Endothelial cell of umbilical vein (primary cell): ENCODE measurements at regions not wholly inside any gene's neighbourhood (a gene's known extent, or its start where the extent isn't known, plus 50 kb on each side); places are given as distances from the start of the nearest gene placed in this dataset.

ENCODE experiments used
- BruUV-seq: library from RNA; stranded (reverse); fragments of 400-500 nt; replicated peaks from 2 replicates; lab custom pipeline; 2021; lab: Mats Ljungman, UMichigan
- CTCF ChIA-PET: fragments of 300-600, 350-600 bp; sonication (Branson Sonifier 250); formaldehyde crosslinking; loops from one replicate; lab custom pipeline; 2021; ENCODE audit warnings: antibody characterized with exemption, inconsistent platforms; lab: Charles Lee
- POLR2A ChIA-PET: fragments of 300-600, 350-600 bp; sonication (Branson Sonifier 250); formaldehyde crosslinking; loops from one replicate; lab custom pipeline; 2021; ENCODE audit warnings: antibody characterized with exemption, inconsistent platforms; lab: Charles Lee
- DNase-seq: peaks from one replicate; pipeline ENCODE4 v3.0.0-alpha.2; 2011; ENCODE audit warnings: low read depth, low spot score
- FAIRE-seq: peaks from 2 replicates; lab custom pipeline; 2011; peaks lifted over from hg19 to GRCh38; lab: Jason Lieb, UNC
- H2AFZ ChIP-seq: 2 replicates; pipeline ENCODE4 v1.6.0; 2012; ENCODE audit warnings: low read depth, low read length, control low read depth, inconsistent platforms
- H3K27ac ChIP-seq: 2 replicates; pipeline ENCODE4 v1.5.1; 2011; ENCODE audit warnings: low read depth, mild to moderate bottlenecking, control low read depth, low read length, moderate library complexity; ENCODE audit not compliant: insufficient read depth
- H3K27me3 ChIP-seq, 2 experiments: 2 replicates each; pipeline versions ENCODE4 v1.6.0 to v1.6.1; 2011; ENCODE audit warnings: low read length in 2 of 2, mixed read lengths in 1 of 2; ENCODE audit not compliant: control insufficient read depth in 2 of 2, insufficient read depth in 2 of 2
- H3K36me3 ChIP-seq, 2 experiments: 2 replicates in 1 of 2; 3 replicates in 1 of 2; pipeline ENCODE4 v1.5.1; 2011; ENCODE audit warnings: low read length in 2 of 2, mild to moderate bottlenecking in 1 of 2, moderate library complexity in 1 of 2; ENCODE audit not compliant: control insufficient read depth in 2 of 2, insufficient read depth in 2 of 2; ENCODE audit errors: extremely low read depth in 1 of 2
- H3K4me1 ChIP-seq: 3 replicates; pipeline ENCODE4 v1.5.1; 2011; ENCODE audit warnings: mild to moderate bottlenecking, low read length; ENCODE audit not compliant: control insufficient read depth, insufficient read depth; ENCODE audit errors: extremely low read depth
- H3K4me2 ChIP-seq: 2 replicates; pipeline ENCODE4 v1.6.1; 2011; ENCODE audit warnings: low read length, control low read depth, mixed read lengths; ENCODE audit not compliant: insufficient read depth
- H3K4me3 ChIP-seq, 3 experiments: fragments of 200-600 bp in 1 of 3; sonication (generic), shearing (Covaris generic) in 1 of 3; replicated peaks in 1 of 3; 2 replicates each; pipeline ENCODE4 v1.5.1; 2011 to 2016; ENCODE audit warnings: control low read depth in 3 of 3, low read length in 3 of 3, mild to moderate bottlenecking in 2 of 3, inconsistent platforms in 1 of 3, low read depth in 1 of 3, moderate library complexity in 1 of 3; ENCODE audit not compliant: insufficient read depth in 1 of 3
- H3K79me2 ChIP-seq: 2 replicates; pipeline ENCODE4 v1.6.0; 2012; ENCODE audit warnings: low read length, inconsistent platforms; ENCODE audit not compliant: control insufficient read depth, insufficient read depth
- H3K9ac ChIP-seq: replicated peaks from 2 replicates; pipeline ENCODE3; 2011; ENCODE audit warnings: low read length, control low read depth; ENCODE audit not compliant: insufficient read depth; ENCODE audit errors: extremely low read depth
- H3K9me1 ChIP-seq: replicated peaks from 3 replicates; pipeline ENCODE4 v1.6.0; 2011; ENCODE audit warnings: mild to moderate bottlenecking, low read length; ENCODE audit not compliant: control insufficient read depth, insufficient read depth; ENCODE audit errors: extremely low read depth
- H3K9me3 ChIP-seq: replicated peaks from 2 replicates; pipeline ENCODE4 v1.5.1; 2012; ENCODE audit warnings: low read length, inconsistent platforms; ENCODE audit not compliant: control insufficient read depth, insufficient read depth
- H4K20me1 ChIP-seq: replicated peaks from 2 replicates; pipeline ENCODE3; 2011; ENCODE audit warnings: mild to moderate bottlenecking, low read length; ENCODE audit not compliant: control insufficient read depth, insufficient read depth; ENCODE audit errors: extremely low read depth
- CTCF ChIP-seq, 2 donors: IDR thresholded peaks; 1 replicate in 1 of 2; 2 replicates in 1 of 2; pipeline ENCODE4 v1.5.1; 2011; ENCODE audit warnings: low read length in 2 of 2, mild to moderate bottlenecking in 2 of 2, moderate library complexity in 2 of 2, control low read depth in 1 of 2, inconsistent platforms in 1 of 2, low read depth in 1 of 2; ENCODE audit not compliant: insufficient read depth in 1 of 2; ENCODE audit errors: extremely low read depth in 1 of 2
- EZH2 ChIP-seq: IDR thresholded peaks from 2 replicates; pipeline ENCODE4 v1.6.1; 2012; ENCODE audit warnings: borderline replicate concordance, low read depth, mild to moderate bottlenecking, moderate library complexity, low read length, inconsistent platforms; ENCODE audit not compliant: severe bottlenecking
- FOS ChIP-seq: IDR thresholded peaks from 2 replicates; pipeline ENCODE4 v1.6.1; 2011; ENCODE audit warnings: mild to moderate bottlenecking, low read length, moderate library complexity, borderline replicate concordance; ENCODE audit not compliant: insufficient read depth
- GATA2 ChIP-seq: IDR thresholded peaks from 2 replicates; pipeline ENCODE4 v1.7.0; 2011; ENCODE audit warnings: low read depth, mild to moderate bottlenecking, moderate library complexity, mixed read lengths, low read length; ENCODE audit not compliant: insufficient read length, insufficient read depth
- JUN ChIP-seq: IDR thresholded peaks from 2 replicates; pipeline ENCODE4 v1.6.1; 2011; ENCODE audit warnings: borderline replicate concordance, low read depth; ENCODE audit not compliant: insufficient read length, insufficient read depth
- MAX ChIP-seq: IDR thresholded peaks from 2 replicates; pipeline ENCODE4 v1.6.1; 2011; ENCODE audit not compliant: insufficient read depth, insufficient read length
- MYC ChIP-seq: IDR thresholded peaks from one replicate; pipeline ENCODE4 v1.6.1; 2011; ENCODE audit warnings: mild to moderate bottlenecking, low read depth, low read length
- POLR2A ChIP-seq: IDR thresholded peaks from 2 replicates; pipeline ENCODE4 v1.6.1; 2012; ENCODE audit warnings: low read depth, mild to moderate bottlenecking, control low read depth, low read length
- POLR2AphosphoS5 ChIP-seq: IDR thresholded peaks from 2 replicates; pipeline ENCODE4 v1.6.1; 2012; ENCODE audit warnings: low read depth, mild to moderate bottlenecking, control low read depth, low read length, moderate library complexity; ENCODE audit not compliant: insufficient read depth
- dilution Hi-C: fragments of 300-500 bp; cut with MboI; formaldehyde crosslinking; loops from one replicate; pipeline ENCODE4 v1.15.0; 2019; ENCODE audit warnings: low sequenced_read_pairs; ENCODE audit not compliant: extremely low pct_ligation_motif_present
- intact Hi-C: fragments of 100-400 bp; cut with micrococcal nuclease; formaldehyde crosslinking; loops from one replicate; pipeline ENCODE4 v1.10.0; 2022

GRCh38 chr21:16573578-16573977 lies 843.8 kb downstream of the USP25 start:
- TF ChIP-seq MYC: no peak
- TF ChIP-seq JUN: no peak
- TF ChIP-seq GATA2: no peak
- TF ChIP-seq MAX: no peak
- TF ChIP-seq CTCF (IDR thresholded peaks at IDR 0.05; ENCODE audit: extremely low read depth in 1 of 2, insufficient read depth in 1 of 2, low read depth in 1 of 2, low read length in 2 of 2): no peak
- TF ChIP-seq POLR2A: no peak
- TF ChIP-seq EZH2: no peak
- TF ChIP-seq FOS: no peak
- TF ChIP-seq POLR2AphosphoS5: no peak
- Histone ChIP-seq H3K27me3 (no peaks in the 10 kb centered on the region), H3K9me1 (no peaks in the 10 kb centered on the region), H3K4me1 (peaks cover 18% of the 10 kb centered on the region), H3K36me3 (no peaks in the 10 kb centered on the region), H4K20me1 (no peaks in the 10 kb centered on the region), H3K9ac (peak overlapping the region; percentile 37), H3K79me2 (no peaks in the 10 kb centered on the region), H3K27ac (peak overlapping the region; percentile 45), H3K4me2 (peak overlapping the region; percentile 42), H3K9me3 (no peaks in the 10 kb centered on the region), H3K4me3 (no peak overlapping the region), H2AFZ (no peak overlapping the region)
- dilution Hi-C loops (no loop called here), intact Hi-C loops (no loop called here)
- ChIA-PET CTCF (interaction anchor here (1.0 to 2.3 kb wide), 4 partner anchors 9 to 14 kb away, joined by 3 to 13 read pairs (median 4); no protein-coding TSS in a partner anchor), POLR2A (no interaction called here)
- DNase-seq: peak; percentile 81
- FAIRE-seq: peak; percentile 28
- BruUV-seq: no TSS peak
